ENCODE measurements at regions not wholly inside any gene's neighbourhood (a gene's known extent, or its start where the extent isn't known, plus 50 kb on each side); places are given as distances from the start of the nearest gene placed in this dataset.

- Histone ChIP-seq H3K36me3 (ENCODE audit: low read length) (no peaks in the 10 kb centered on the region), H3K27me3 (ENCODE audit: low read length) (no peaks in the 10 kb centered on the region), H3K4me2 (ENCODE audit: low read depth, low read length, poor library complexity, severe bottlenecking) (no peak overlapping the region), H2AFZ (ENCODE audit: low read depth, low read length, severe bottlenecking) (no peak overlapping the region), H3K9me2 (replicated peaks; ENCODE audit: insufficient read depth, low read length) (no peaks in the 10 kb centered on the region), H3K9me3 (ENCODE audit: insufficient read depth, low read length) (no peaks in the 10 kb centered on the region), H3K9ac (ENCODE audit: low read length) (no peak overlapping the region), H3K4me3 (ENCODE audit: insufficient read depth, low read length, poor library complexity, severe bottlenecking) (no peak overlapping the region), H3K27ac (ENCODE audit: low read depth, low read length) (no peak overlapping the region), H3K79me2 (ENCODE audit: insufficient read depth, low read length) (no peaks in the 10 kb centered on the region), H4K20me1 (ENCODE audit: low read depth, low read length) (no peaks in the 10 kb centered on the region), H3F3A (ENCODE audit: insufficient read depth) (no peaks in the 10 kb centered on the region)
- TF ChIP-seq, protein P1, sequence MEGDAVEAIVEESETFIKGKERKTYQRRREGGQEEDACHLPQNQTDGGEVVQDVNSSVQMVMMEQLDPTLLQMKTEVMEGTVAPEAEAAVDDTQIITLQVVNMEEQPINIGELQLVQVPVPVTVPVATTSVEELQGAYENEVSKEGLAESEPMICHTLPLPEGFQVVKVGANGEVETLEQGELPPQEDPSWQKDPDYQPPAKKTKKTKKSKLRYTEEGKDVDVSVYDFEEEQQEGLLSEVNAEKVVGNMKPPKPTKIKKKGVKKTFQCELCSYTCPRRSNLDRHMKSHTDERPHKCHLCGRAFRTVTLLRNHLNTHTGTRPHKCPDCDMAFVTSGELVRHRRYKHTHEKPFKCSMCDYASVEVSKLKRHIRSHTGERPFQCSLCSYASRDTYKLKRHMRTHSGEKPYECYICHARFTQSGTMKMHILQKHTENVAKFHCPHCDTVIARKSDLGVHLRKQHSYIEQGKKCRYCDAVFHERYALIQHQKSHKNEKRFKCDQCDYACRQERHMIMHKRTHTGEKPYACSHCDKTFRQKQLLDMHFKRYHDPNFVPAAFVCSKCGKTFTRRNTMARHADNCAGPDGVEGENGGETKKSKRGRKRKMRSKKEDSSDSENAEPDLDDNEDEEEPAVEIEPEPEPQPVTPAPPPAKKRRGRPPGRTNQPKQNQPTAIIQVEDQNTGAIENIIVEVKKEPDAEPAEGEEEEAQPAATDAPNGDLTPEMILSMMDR (IDR thresholded peaks at IDR 0.05; ENCODE audit: insufficient read depth, low read length, poor library complexity, severe bottlenecking): no peak
- no peak for TF ChIP-seq EZH2phosphoT487 (conservative IDR thresholded peaks at IDR 0.05; ENCODE audit: low read length)
These were observed 1047.2 kb downstream of the ROBO2 start for GRCh38 chr3:78087134-78087533.

DNA sequence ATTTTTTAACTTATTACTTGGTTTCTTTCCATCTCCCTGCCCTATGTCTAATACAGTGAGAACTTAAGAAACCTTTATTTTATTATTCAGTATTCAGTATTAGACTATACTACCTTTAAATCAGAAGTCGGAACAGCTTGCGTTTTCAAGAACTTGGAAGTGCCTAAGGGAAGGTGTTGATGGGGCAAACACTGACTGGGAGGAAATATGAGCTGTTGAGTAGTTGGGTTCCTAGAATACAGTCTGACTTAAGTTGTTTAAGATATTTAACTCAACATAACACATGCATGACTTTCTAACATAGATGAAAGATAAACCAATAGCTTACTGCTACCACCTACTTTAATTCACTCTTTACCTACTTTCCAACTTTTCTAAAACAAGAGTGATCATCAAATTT is 1048.1 kb downstream of the ROBO2 start:
- no peaks in the 10 kb centered on the region for H3K9me2 ChIP-seq (replicated peaks; ENCODE audit: insufficient read depth, low read length)
- no peaks in the 10 kb centered on the region for H4K20me1 ChIP-seq (ENCODE audit: low read depth, low read length)
- H3F3A ChIP-seq (ENCODE audit: insufficient read depth): no peaks in the 10 kb centered on the region
- no peaks in the 10 kb centered on the region for H3K79me2 ChIP-seq (ENCODE audit: insufficient read depth, low read length)
- H3K27me3 ChIP-seq (ENCODE audit: low read length): no peaks in the 10 kb centered on the region
- no peak overlapping the region for H3K9ac ChIP-seq (ENCODE audit: low read length)
- TF ChIP-seq EZH2phosphoT487 (conservative IDR thresholded peaks at IDR 0.05; ENCODE audit: low read length): no peak
- TF ChIP-seq, protein P1 (IDR thresholded peaks at IDR 0.05; ENCODE audit: insufficient read depth, low read length, poor library complexity, severe bottlenecking): no peak
- H3K9me3 ChIP-seq (ENCODE audit: insufficient read depth, low read length): no peaks in the 10 kb centered on the region
- no peak overlapping the region for H3K4me3 ChIP-seq (ENCODE audit: insufficient read depth, low read length, poor library complexity, severe bottlenecking)
- no peak overlapping the region for H2AFZ ChIP-seq (ENCODE audit: low read depth, low read length, severe bottlenecking)
- no peak overlapping the region for H3K4me2 ChIP-seq (ENCODE audit: low read depth, low read length, poor library complexity, severe bottlenecking)
- H3K27ac ChIP-seq (ENCODE audit: low read depth, low read length): no peak overlapping the region
- no peaks in the 10 kb centered on the region for H3K36me3 ChIP-seq (ENCODE audit: low read length)

- Histone ChIP-seq H3K9me3 (ENCODE audit: insufficient read depth, low read length) (no peaks in the 10 kb centered on the region), H3K4me2 (ENCODE audit: low read depth, low read length, poor library complexity, severe bottlenecking) (no peak overlapping the region), H3K36me3 (ENCODE audit: low read length) (no peaks in the 10 kb centered on the region), H3K79me2 (ENCODE audit: insufficient read depth, low read length) (no peaks in the 10 kb centered on the region), H3K9ac (ENCODE audit: low read length) (no peak overlapping the region), H3K27me3 (ENCODE audit: low read length) (no peaks in the 10 kb centered on the region), H3K27ac (ENCODE audit: low read depth, low read length) (no peak overlapping the region), H3K4me3 (ENCODE audit: insufficient read depth, low read length, poor library complexity, severe bottlenecking) (no peak overlapping the region), H2AFZ (ENCODE audit: low read depth, low read length, severe bottlenecking) (no peak overlapping the region), H3F3A (ENCODE audit: insufficient read depth) (no peaks in the 10 kb centered on the region), H4K20me1 (ENCODE audit: low read depth, low read length) (no peaks in the 10 kb centered on the region), H3K9me2 (replicated peaks; ENCODE audit: insufficient read depth, low read length) (no peaks in the 10 kb centered on the region)
- TF ChIP-seq EZH2phosphoT487 (conservative IDR thresholded peaks at IDR 0.05; ENCODE audit: low read length): no peak
- TF ChIP-seq, protein P1 (IDR thresholded peaks at IDR 0.05; ENCODE audit: insufficient read depth, low read length, poor library complexity, severe bottlenecking): no peak
These were observed 1050.5 kb downstream of the ROBO2 start for GRCh38 chr3:78090382-78090781.
